Endodermal cell (in vitro differentiated cells): ENCODE measurements at regions not wholly inside any gene's neighbourhood (a gene's known extent, or its start where the extent isn't known, plus 50 kb on each side); places are given as distances from the start of the nearest gene placed in this dataset.

Experiments
- DNase-seq: peaks from one replicate; pipeline ENCODE4 v3.0.0-alpha.2; 2017
- H3K27ac ChIP-seq: 2 replicates; pipeline ENCODE4 v1.5.1; 2013; ENCODE audit warnings: mild to moderate bottlenecking, low read depth, low read length, moderate library complexity
- H3K27me3 ChIP-seq: 2 replicates; pipeline ENCODE4 v1.6.1; 2013; ENCODE audit warnings: mild to moderate bottlenecking, low read length, moderate library complexity; ENCODE audit not compliant: insufficient read depth, control insufficient read depth, poor library complexity, severe bottlenecking
- H3K36me3 ChIP-seq: 2 replicates; pipeline ENCODE4 v1.7.0; 2013; ENCODE audit warnings: mild to moderate bottlenecking, low read length, moderate library complexity; ENCODE audit not compliant: control insufficient read depth, insufficient read depth
- H3K4me1 ChIP-seq: one replicate; pipeline ENCODE4 v1.7.0; 2013; ENCODE audit warnings: low read length; ENCODE audit not compliant: control insufficient read depth, insufficient read depth
- H3K4me3 ChIP-seq: 2 replicates; pipeline ENCODE4 v1.5.1; 2013; ENCODE audit warnings: mild to moderate bottlenecking, low read length, moderate library complexity
- H3K9ac ChIP-seq: 2 replicates; pipeline ENCODE4 v1.6.1; 2013; ENCODE audit warnings: mild to moderate bottlenecking, low read length, moderate library complexity; ENCODE audit not compliant: poor library complexity, severe bottlenecking; ENCODE audit errors: extremely low read depth
- H3K9me3 ChIP-seq: 2 replicates; pipeline ENCODE4 v1.6.1; 2013; ENCODE audit warnings: mild to moderate bottlenecking, low read length, moderate library complexity; ENCODE audit not compliant: control insufficient read depth
- H3K27ac Mint-ChIP-seq: 2 replicates; pipeline ENCODE4 v1.8.0; 2020; ENCODE audit warnings: mixed read lengths
- H3K27me3 Mint-ChIP-seq: 2 replicates; pipeline ENCODE4 v1.8.0; 2021; ENCODE audit warnings: mild to moderate bottlenecking, mixed read lengths; ENCODE audit not compliant: insufficient read depth
- H3K36me3 Mint-ChIP-seq: 2 replicates; pipeline ENCODE4 v1.8.0; 2020; ENCODE audit warnings: low read depth, mixed read lengths
- H3K4me1 Mint-ChIP-seq: 2 replicates; pipeline ENCODE4 v1.8.0; 2020; ENCODE audit warnings: mixed read lengths
- H3K4me3 Mint-ChIP-seq: 2 replicates; pipeline ENCODE4 v1.8.0; 2020; ENCODE audit warnings: mild to moderate bottlenecking, moderate library complexity, mixed read lengths
- H3K9me3 Mint-ChIP-seq: 2 replicates; pipeline ENCODE4 v1.8.0; 2020; ENCODE audit warnings: mild to moderate bottlenecking, mixed read lengths
- WGBS, 2 experiments: methylation state at CpG; one replicate each; pipeline versions ENCODE4 v1.1.5 to v1.1.7; 2013; ENCODE audit warnings: missing lambda C conversion rate in 2 of 2, mixed read lengths in 1 of 2; ENCODE audit not compliant: insufficient coverage in 1 of 2, insufficient read length in 1 of 2; 5-methylcytosine and 5-hydroxymethylcytosine counted together
- TF ChIP-seq, protein P1 (sequence below): fragments of 200-600 bp; sonication (generic); conservative IDR thresholded peaks from 2 replicates; pipeline ENCODE4 v1.5.0; 2021; ENCODE audit warnings: antibody characterized with exemption, mild to moderate bottlenecking

DNA sequence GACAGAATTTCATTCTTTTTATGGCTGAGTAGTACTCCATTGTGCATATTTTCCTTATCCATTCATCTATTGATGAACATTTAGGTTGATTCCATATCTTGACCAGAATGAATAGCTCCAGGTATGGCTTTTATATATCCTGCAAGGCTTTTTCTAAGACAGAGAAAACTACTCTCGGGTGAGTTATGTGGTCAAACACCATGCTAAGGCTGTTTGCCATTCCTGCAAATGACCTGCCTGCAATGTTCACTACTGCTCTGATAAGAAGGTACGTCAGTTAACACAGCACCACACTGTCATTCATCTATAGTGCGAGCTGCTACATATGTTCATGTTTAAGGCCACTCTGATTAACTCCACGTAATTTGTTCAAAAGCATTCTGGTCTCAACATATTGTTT lies 256.8 kb upstream of the RGMB start:
- Histone ChIP-seq H3K27me3 (no peaks in the 10 kb centered on the region), H3K36me3 (no peaks in the 10 kb centered on the region), H3K27ac (no peak overlapping the region), H3K9me3 (no peaks in the 10 kb centered on the region), H3K9ac (no peak overlapping the region), H3K4me1 (peaks cover 4% of the 10 kb centered on the region), H3K4me3 (no peak overlapping the region)
- TF ChIP-seq, protein P1, sequence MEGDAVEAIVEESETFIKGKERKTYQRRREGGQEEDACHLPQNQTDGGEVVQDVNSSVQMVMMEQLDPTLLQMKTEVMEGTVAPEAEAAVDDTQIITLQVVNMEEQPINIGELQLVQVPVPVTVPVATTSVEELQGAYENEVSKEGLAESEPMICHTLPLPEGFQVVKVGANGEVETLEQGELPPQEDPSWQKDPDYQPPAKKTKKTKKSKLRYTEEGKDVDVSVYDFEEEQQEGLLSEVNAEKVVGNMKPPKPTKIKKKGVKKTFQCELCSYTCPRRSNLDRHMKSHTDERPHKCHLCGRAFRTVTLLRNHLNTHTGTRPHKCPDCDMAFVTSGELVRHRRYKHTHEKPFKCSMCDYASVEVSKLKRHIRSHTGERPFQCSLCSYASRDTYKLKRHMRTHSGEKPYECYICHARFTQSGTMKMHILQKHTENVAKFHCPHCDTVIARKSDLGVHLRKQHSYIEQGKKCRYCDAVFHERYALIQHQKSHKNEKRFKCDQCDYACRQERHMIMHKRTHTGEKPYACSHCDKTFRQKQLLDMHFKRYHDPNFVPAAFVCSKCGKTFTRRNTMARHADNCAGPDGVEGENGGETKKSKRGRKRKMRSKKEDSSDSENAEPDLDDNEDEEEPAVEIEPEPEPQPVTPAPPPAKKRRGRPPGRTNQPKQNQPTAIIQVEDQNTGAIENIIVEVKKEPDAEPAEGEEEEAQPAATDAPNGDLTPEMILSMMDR, result no peak
- H3K9me3 Mint-ChIP-seq, result no peaks in the 10 kb centered on the region
- H3K36me3 Mint-ChIP-seq, result peaks cover 6% of the 10 kb centered on the region
- 93 to 95% methylated on average over 3 to 4 of the region's 4 CpGs for WGBS, 2 experiments
- H3K4me3 Mint-ChIP-seq, result no peak overlapping the region
- H3K27me3 Mint-ChIP-seq, result no peaks in the 10 kb centered on the region
- no peak for DNase-seq
- peaks cover 31% of the 10 kb centered on the region for H3K4me1 Mint-ChIP-seq
- H3K27ac Mint-ChIP-seq, result no peak overlapping the region

DNA sequence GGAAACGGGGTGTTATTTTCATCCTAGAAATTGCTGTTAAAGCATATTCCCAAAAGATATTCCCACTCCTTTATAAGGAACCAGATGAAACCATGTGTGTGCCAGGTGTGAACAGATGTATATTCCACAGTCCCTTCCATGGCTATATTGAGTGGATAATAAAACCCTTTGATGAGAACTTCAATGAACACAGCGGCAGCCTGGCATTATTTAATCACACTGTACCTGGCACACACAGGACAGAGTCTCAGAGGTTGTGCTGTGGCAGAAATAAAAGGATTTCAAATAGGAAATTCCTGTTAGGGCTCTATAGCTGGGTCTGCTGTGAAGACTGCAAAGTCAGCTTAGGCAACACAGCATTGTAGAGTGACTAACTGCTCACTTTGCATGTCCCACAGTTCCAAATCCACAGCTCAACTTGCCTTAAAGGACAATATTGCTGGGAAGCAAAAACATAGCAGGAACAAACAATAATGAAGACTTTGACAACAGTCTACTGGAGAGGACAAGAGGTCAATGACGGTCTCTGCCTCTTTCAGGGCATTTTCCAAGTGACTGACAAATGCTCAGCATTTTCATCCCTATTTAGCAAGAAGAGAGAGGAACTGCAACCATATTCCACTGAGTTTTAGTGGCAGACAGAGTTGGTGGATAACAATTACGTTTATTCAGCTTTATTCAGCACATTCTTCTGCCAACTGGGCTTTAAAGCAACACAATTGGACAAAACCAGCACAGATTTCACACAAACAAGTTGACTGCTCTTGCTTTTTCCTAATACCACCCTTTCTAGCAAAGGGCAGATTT lies 255.7 kb upstream of the RGMB start:
- H3K4me3 ChIP-seq, result no peak overlapping the region
- H3K9ac ChIP-seq, result no peak overlapping the region
- Mint-ChIP-seq H3K4me1 (peaks cover 32% of the 10 kb centered on the region), H3K4me3 (no peak overlapping the region), H3K27ac (no peak overlapping the region), H3K9me3 (no peaks in the 10 kb centered on the region), H3K27me3 (no peaks in the 10 kb centered on the region), H3K36me3 (peaks cover 5% of the 10 kb centered on the region)
- no peaks in the 10 kb centered on the region for H3K36me3 ChIP-seq
- TF ChIP-seq, protein P1, result no peak
- H3K27me3 ChIP-seq, result no peaks in the 10 kb centered on the region
- no peak overlapping the region for H3K27ac ChIP-seq
- 89 to 94% methylated on average over 2 to 4 of the region's 4 CpGs for WGBS, 2 experiments
- DNase-seq, result no peak
- H3K4me1 ChIP-seq, result peaks cover 4% of the 10 kb centered on the region
- no peaks in the 10 kb centered on the region for H3K9me3 ChIP-seq

DNA sequence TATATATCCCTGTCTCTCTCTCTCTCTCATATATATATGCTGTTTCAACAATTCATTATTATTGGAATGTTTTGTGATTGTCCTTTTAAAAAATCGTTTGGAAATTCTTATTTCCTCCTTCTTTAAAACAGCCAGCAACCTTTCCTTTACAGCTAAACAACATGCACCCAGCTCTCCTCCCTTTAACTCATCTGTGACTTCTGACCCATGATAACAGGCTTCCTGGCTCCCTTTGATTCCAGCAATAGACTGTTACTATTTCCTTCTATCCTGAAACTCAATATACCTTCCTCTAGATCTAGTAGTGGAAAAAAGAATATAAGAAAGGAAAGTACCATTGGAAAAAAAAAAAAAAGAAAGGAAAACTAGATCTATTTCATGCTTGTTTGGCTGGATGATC lies 254.7 kb upstream of the RGMB start:
- no peak overlapping the region for H3K9ac ChIP-seq

More for the DNA sequence above, 254.7 kb upstream of the RGMB start:
- Mint-ChIP-seq H3K9me3 (no peaks in the 10 kb centered on the region), H3K36me3 (peaks cover 5% of the 10 kb centered on the region), H3K27ac (no peak overlapping the region), H3K4me3 (no peak overlapping the region), H3K27me3 (no peaks in the 10 kb centered on the region), H3K4me1 (peaks cover 31% of the 10 kb centered on the region)
- H3K4me1 ChIP-seq, result no peaks in the 10 kb centered on the region
- no peaks in the 10 kb centered on the region for H3K36me3 ChIP-seq
- no peaks in the 10 kb centered on the region for H3K9me3 ChIP-seq
- no peak for DNase-seq
- WGBS, 2 experiments, result 87% methylated on average over 1 of the region's 1 CpG; no CpG with 5 or more reads in 1 of the 2 experiments
- no peak overlapping the region for H3K4me3 ChIP-seq
- no peak overlapping the region for H3K27ac ChIP-seq
- H3K27me3 ChIP-seq, result no peaks in the 10 kb centered on the region
- TF ChIP-seq, protein P1, result no peak
